ENCODE measurements at regions not wholly inside any gene's neighbourhood (a gene's known extent, or its start where the extent isn't known, plus 50 kb on each side); places are given as distances from the start of the nearest gene placed in this dataset.

DNA sequence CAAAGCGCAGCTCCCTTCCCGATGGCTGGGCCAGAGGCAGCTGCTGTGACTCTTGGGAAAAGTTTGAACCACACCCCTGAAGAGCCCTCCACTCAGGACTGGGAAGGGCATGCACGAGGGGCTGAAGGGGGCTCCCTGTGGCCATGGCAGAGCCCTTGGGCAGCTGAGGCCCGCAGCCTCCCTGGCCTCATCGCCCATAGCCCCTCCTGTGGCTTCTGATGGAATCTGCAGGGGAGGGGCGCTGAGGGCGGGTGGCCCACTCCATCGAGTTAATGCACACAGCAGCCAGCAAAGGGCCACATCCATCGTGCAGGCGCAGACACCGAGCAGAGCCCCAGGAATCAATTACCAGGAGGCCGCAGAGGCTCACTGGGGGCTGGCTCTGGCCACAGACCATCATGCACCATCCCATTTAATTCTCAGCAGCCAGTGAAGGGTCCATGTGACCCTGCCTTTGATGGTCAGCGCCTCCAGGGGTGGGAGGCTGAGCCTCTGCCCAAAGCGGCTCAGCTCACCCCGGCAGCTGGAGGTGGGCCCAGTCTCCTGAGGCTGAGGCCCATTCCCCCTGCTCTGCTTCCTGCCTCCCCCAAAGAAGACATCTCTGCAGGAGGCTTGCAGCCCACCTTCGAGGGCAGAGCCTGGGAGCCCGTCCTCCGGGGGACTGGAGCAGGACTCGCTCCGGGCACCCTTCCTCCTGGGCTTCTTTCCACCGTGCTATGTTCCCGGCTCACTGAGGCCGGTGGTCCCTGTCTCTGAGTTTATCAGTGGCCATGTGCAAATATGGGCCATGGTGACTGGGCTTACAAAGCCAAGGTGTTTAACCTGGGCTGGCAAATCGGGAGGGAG, 1410.2 kb downstream of the BRD1 start:
- Histone ChIP-seq H3K9me1 (ENCODE audit: insufficient read depth, low read length) (no peaks in the 10 kb centered on the region), H2AK9ac (replicated peaks; ENCODE audit: low read depth, low read length, poor library complexity) (no peak overlapping the region), H2BK5ac (ENCODE audit: low read depth, low read length, poor library complexity, severe bottlenecking) (no peak overlapping the region), H4K20me1 (ENCODE audit: insufficient read depth, low read length) (no peaks in the 10 kb centered on the region), H3K9me3 (ENCODE audit: control insufficient read depth, insufficient read depth, low read length) (peaks cover 34% of the 10 kb centered on the region), H2BK120ac (ENCODE audit: low read depth, low read length) (no peak overlapping the region), H3K27ac (ENCODE audit: insufficient read depth, low read length) (no peak overlapping the region), H3K4ac (ENCODE audit: low read depth, low read length) (no peak overlapping the region), H3K4me2 (ENCODE audit: low read depth, low read length) (no peak overlapping the region), H3K4me1 (ENCODE audit: control insufficient read depth, insufficient read depth, low read length) (no peaks in the 10 kb centered on the region), H3K14ac (replicated peaks; ENCODE audit: low read depth, low read length) (no peak overlapping the region), H4K5ac (ENCODE audit: low read depth, low read length) (no peak overlapping the region), H3K4me3 (ENCODE audit: insufficient read depth, low read depth, low read length) (no peak overlapping the region), H3K56ac (ENCODE audit: extremely low read depth, insufficient read depth, low read length) (no peak overlapping the region), H2AK5ac (ENCODE audit: low read depth, low read length) (no peak overlapping the region), H4K91ac (ENCODE audit: insufficient read depth, low read depth, low read length) (no peak overlapping the region), H3K18ac (ENCODE audit: low read depth, low read length) (no peak overlapping the region), H3K27me3 (ENCODE audit: control insufficient read depth, insufficient read depth, low read length) (no peaks in the 10 kb centered on the region), H3K79me1 (ENCODE audit: low read depth in 1 of 2, low read length in 2 of 2) (no peaks in the 10 kb centered on the region), H3K36me3 (ENCODE audit: control insufficient read depth, insufficient read depth, low read length) (no peaks in the 10 kb centered on the region), H4K8ac (ENCODE audit: low read depth in 2 of 2, low read length in 2 of 2) (no peak overlapping the region), H3K9ac (ENCODE audit: low read depth, low read length) (no peak overlapping the region), H3K23ac (ENCODE audit: low read depth, low read length) (no peak overlapping the region), H2BK15ac (ENCODE audit: low read depth, low read length) (no peak overlapping the region), H2BK20ac (ENCODE audit: low read depth, low read length) (no peak overlapping the region), H2AFZ (replicated peaks; ENCODE audit: low read length, poor library complexity) (no peak overlapping the region)
- no TSS peak for BruUV-seq (replicated peaks)
- DNase-seq: no peak
- dilution Hi-C loops (cut with HindIII; ENCODE audit: low sequenced_read_pairs, unreplicated experiment): no loop called here
- no peak for ATAC-seq (ENCODE audit: low read depth)
- ChIA-PET CTCF (no interaction called here), POLR2A (ENCODE audit: unreplicated experiment) (no interaction called here)
- WGBS, 2 experiments (ENCODE audit: extremely low coverage in 2 of 2, insufficient read length in 1 of 2): 53% methylated on average over 3 of the region's 24 CpGs; no CpG with 5 or more reads in 1 of the 2 experiments
- TF ChIP-seq CTCF (conservative IDR thresholded peaks at IDR 0.05; ENCODE audit: low read depth, low read length) (no peak), FOS (IDR thresholded peaks at IDR 0.05; ENCODE audit: low read depth, low read length) (no peak), RAD21 (IDR thresholded peaks at IDR 0.05; ENCODE audit: low read length) (no peak), MAFK (IDR thresholded peaks at IDR 0.05; ENCODE audit: low read depth, low read length) (no peak), USF2 (IDR thresholded peaks at IDR 0.05; ENCODE audit: low read depth, low read length) (no peak), CEBPB (IDR thresholded peaks at IDR 0.05; ENCODE audit: low read depth, low read length) (no peak), BHLHE40 (IDR thresholded peaks at IDR 0.05; ENCODE audit: low read depth, low read length) (no peak), CHD1 (IDR thresholded peaks at IDR 0.05; ENCODE audit: low read depth, low read length) (no peak), SMC3 (IDR thresholded peaks at IDR 0.05; ENCODE audit: low read depth, low read length) (no peak), ELK1 (IDR thresholded peaks at IDR 0.05; ENCODE audit: borderline replicate concordance, low read depth, low read length) (no peak), MXI1 (IDR thresholded peaks at IDR 0.05; ENCODE audit: borderline replicate concordance, low read depth, low read length) (no peak), RCOR1 (IDR thresholded peaks at IDR 0.05; ENCODE audit: insufficient replicate concordance, low read length) (no peak), NFE2L2 (IDR thresholded peaks at IDR 0.05; ENCODE audit: low read depth, low read length) (no peak), RFX5 (IDR thresholded peaks at IDR 0.05; ENCODE audit: low read depth, low read length) (no peak)
- in situ Hi-C loops (cut with MboI; ENCODE audit: low sequenced_read_pairs): no loop called here
- intact Hi-C loops (cut with micrococcal nuclease): no loop called here

Measured in IMR-90 (cell line).